A549 (cell line): ENCODE measurements at regions not wholly inside any gene's neighbourhood (a gene's known extent, or its start where the extent isn't known, plus 50 kb on each side); places are given as distances from the start of the nearest gene placed in this dataset.

ENCODE experiments used
- ATAC-seq, 2 experiments: fragments of 200-7000 bp in 1 of 2; fragments of >200 bp in 1 of 2; cut with Nextera tagmentation in 1 of 2; cut with Tn5 transposase in 1 of 2; 3 replicates each; pipeline versions ENCODE4 v1.8.0 to v1.9.1; 2018 to 2020; ENCODE audit warnings: mild to moderate bottlenecking in 1 of 2, moderate library complexity in 1 of 2
- CTCF ChIA-PET: fragments of 300-600 bp; sonication (Branson Sonifier 250); formaldehyde crosslinking; extraction: SDS; loops from one replicate; lab custom pipeline; 2021; ENCODE audit warnings: antibody characterized with exemption, inconsistent platforms; lab: Yijun Ruan, JAX
- POLR2A ChIA-PET: fragments of 350-600 bp; formaldehyde crosslinking; extraction: SDS; loops from one replicate; lab custom pipeline; 2021; ENCODE audit warnings: antibody characterized with exemption, inconsistent platforms; lab: Yijun Ruan, JAX
- DNase-seq, 2 experiments: peaks; one replicate each; pipeline versions ENCODE4 v3.0.0 to v3.0.0-alpha.2; 2011 to 2016; ENCODE audit warnings: low read depth in 1 of 2, low spot score in 1 of 2
- FAIRE-seq: peaks from 2 replicates; lab custom pipeline; 2011; peaks lifted over from hg19 to GRCh38; lab: Jason Lieb, UNC
- H3K27ac ChIP-seq, 2 experiments: fragments of >200 bp; sonication (Bioruptor Twin); formaldehyde crosslinking; 3 replicates each; pipeline ENCODE4 v1.5.1; 2016 to 2017
- H3K4me1 ChIP-seq: fragments of >200 bp; sonication (Bioruptor Twin); formaldehyde crosslinking; 3 replicates; pipeline ENCODE4 v1.6.1; 2016
- H3K4me2 ChIP-seq: fragments of >200 bp; sonication (Bioruptor Twin); formaldehyde crosslinking; 3 replicates; pipeline ENCODE4 v1.6.1; 2016
- H3K4me3 ChIP-seq: fragments of >200 bp; sonication (Bioruptor Twin); formaldehyde crosslinking; 3 replicates; pipeline ENCODE4 v1.5.1; 2016
- H3K9me3 ChIP-seq: fragments of >200 bp; sonication (Bioruptor Twin); formaldehyde crosslinking; 3 replicates; pipeline ENCODE4 v1.6.1; 2016
- CEBPB ChIP-seq, 2 experiments: fragments of >200 bp in 1 of 2; sonication (Bioruptor Twin) in 1 of 2; formaldehyde crosslinking in 1 of 2; IDR thresholded peaks; 2 replicates each; pipeline ENCODE4 v1.6.1; 2012 to 2016
- CHD2 ChIP-seq: fragments of 150-350 bp; IDR thresholded peaks from 2 replicates; pipeline ENCODE4 v1.6.1; 2014; ENCODE audit warnings: low read length; ENCODE audit not compliant: partially characterized antibody
- CHD4 ChIP-seq: fragments of 200-600 bp; sonication (generic); IDR thresholded peaks from 2 replicates; pipeline ENCODE4 v1.6.1; 2016; ENCODE audit warnings: antibody characterized with exemption, mild to moderate bottlenecking, borderline replicate concordance
- CTCF ChIP-seq: fragments of >200 bp; sonication (Bioruptor Twin); formaldehyde crosslinking; IDR thresholded peaks from 3 replicates; pipeline ENCODE4 v1.5.1; 2016
- EHMT2 ChIP-seq: fragments of 200-600 bp; sonication (generic); IDR thresholded peaks from 2 replicates; pipeline ENCODE4 v1.6.1; 2016; ENCODE audit warnings: antibody characterized with exemption, low read depth, mild to moderate bottlenecking, moderate library complexity
- ESRRA ChIP-seq: fragments of 150-350 bp; IDR thresholded peaks from 2 replicates; pipeline ENCODE4 v1.6.1; 2014; ENCODE audit warnings: mild to moderate bottlenecking, low read length, borderline replicate concordance
- HES2 ChIP-seq: fragments of >200 bp; sonication (Bioruptor Twin); formaldehyde crosslinking; IDR thresholded peaks from 2 replicates; pipeline ENCODE4 v1.6.1; 2016
- HEYL ChIP-seq: fragments of 250-450 bp; sonication (Bioruptor Pico); IDR thresholded peaks from 2 replicates; pipeline ENCODE4 v1.8.0; 2021; ENCODE audit warnings: mild to moderate bottlenecking, moderate library complexity
- HOXB13 ChIP-seq: fragments of 250-450 bp; sonication (Bioruptor Pico); IDR thresholded peaks from 2 replicates; pipeline ENCODE4 v1.5.0; 2020; ENCODE audit warnings: low read depth, mild to moderate bottlenecking, moderate library complexity
- JUN ChIP-seq, 2 experiments: fragments of >200 bp; sonication (Bioruptor Twin); formaldehyde crosslinking; IDR thresholded peaks; 2 replicates in 1 of 2; 3 replicates in 1 of 2; pipeline ENCODE4 v1.6.1; 2016 to 2017
- KDM1A ChIP-seq: fragments of 200-600 bp; sonication (generic); IDR thresholded peaks from 2 replicates; pipeline ENCODE4 v1.6.1; 2016; ENCODE audit warnings: low read depth, mild to moderate bottlenecking
- MAFK ChIP-seq: fragments of 450-650 bp; IDR thresholded peaks from 2 replicates; pipeline ENCODE4 v1.6.1; 2014; ENCODE audit not compliant: partially characterized antibody
- MAZ ChIP-seq: fragments of 150-350 bp; IDR thresholded peaks from 2 replicates; pipeline ENCODE4 v1.6.1; 2014; ENCODE audit warnings: antibody characterized with exemption, low read depth, low read length, borderline replicate concordance
- NR3C1 ChIP-seq: fragments of >200 bp; sonication (Bioruptor Twin); formaldehyde crosslinking; IDR thresholded peaks from 3 replicates; pipeline ENCODE4 v1.6.1; 2017
- RAD21 ChIP-seq, 2 experiments: fragments of >200 bp in 1 of 2; sonication (Bioruptor Twin) in 1 of 2; formaldehyde crosslinking in 1 of 2; IDR thresholded peaks in 1 of 2; conservative IDR thresholded peaks in 1 of 2; 2 replicates in 1 of 2; 3 replicates in 1 of 2; pipeline ENCODE4 v1.6.1; 2012 to 2018; ENCODE audit warnings: inconsistent platforms in 1 of 2
- RCOR1 ChIP-seq: fragments of 150-350 bp; IDR thresholded peaks from 2 replicates; pipeline ENCODE4 v1.6.1; 2014; ENCODE audit warnings: antibody characterized with exemption, low read length, low read depth
- REST ChIP-seq: fragments of 200-600 bp; sonication (generic); IDR thresholded peaks from 2 replicates; pipeline ENCODE4 v1.6.1; 2016; ENCODE audit warnings: antibody characterized with exemption, mild to moderate bottlenecking, moderate library complexity
- ZC3H11A ChIP-seq: fragments of 450-650 bp; IDR thresholded peaks from 2 replicates; pipeline ENCODE4 v1.6.1; 2014; ENCODE audit warnings: antibody characterized with exemption, mild to moderate bottlenecking
- ZNF302 ChIP-seq: fragments of 250-450 bp; sonication (Bioruptor Pico); IDR thresholded peaks from 2 replicates; pipeline ENCODE4 v1.9.0; 2021; ENCODE audit warnings: inconsistent platforms, mild to moderate bottlenecking, moderate library complexity
- WGBS: methylation state at CpG from one replicate; pipeline ENCODE4 v1.1.6; 2017; ENCODE audit errors: missing lambda C conversion rate; 5-methylcytosine and 5-hydroxymethylcytosine counted together

GRCh38 chr3:168579010-168579409, 483.3 kb upstream of the GOLIM4 start:
- H3K4me1 ChIP-seq = no peaks in the 10 kb centered on the region
- H3K27ac ChIP-seq = no peak overlapping the region
- no peak for ATAC-seq
- H3K4me2 ChIP-seq = no peak overlapping the region
- no peak overlapping the region for H3K4me3 ChIP-seq
- DNase-seq = no peak
- WGBS = 0% methylated on average over 1 of the region's 1 CpG
- ChIA-PET POLR2A (no interaction called here), CTCF (no interaction called here)
- FAIRE-seq = no peak
- no peak for TF ChIP-seq RAD21 (conservative IDR thresholded peaks at IDR 0.05 in 1 of 2, IDR thresholded peaks at IDR 0.05 in 1 of 2)
- TF ChIP-seq CHD4 = no peak
- no peak for TF ChIP-seq CEBPB (IDR thresholded peaks at IDR 0.05)
- TF ChIP-seq HOXB13 (CRISPR knock-in tag) = no peak
- no peak for TF ChIP-seq ZNF302 (CRISPR knock-in tag)
- no peak for TF ChIP-seq ZC3H11A
- no peak for TF ChIP-seq CHD2
- TF ChIP-seq JUN (IDR thresholded peaks at IDR 0.05) = no peak
- TF ChIP-seq, all 56 proteins: peak for 0
- H3K9me3 ChIP-seq = no peaks in the 10 kb centered on the region

- WGBS = 2% methylated on average over 2 of the region's 2 CpGs
- H3K4me1 ChIP-seq = no peaks in the 10 kb centered on the region
- ChIA-PET POLR2A (no interaction called here), CTCF (no interaction called here)
- FAIRE-seq = no peak
- no peak for DNase-seq
- TF ChIP-seq ESRRA = no peak
- no peak for TF ChIP-seq NR3C1
- no peak for TF ChIP-seq CTCF
- no peak for TF ChIP-seq KDM1A
- no peak for TF ChIP-seq HES2
- no peak for TF ChIP-seq REST
- TF ChIP-seq CHD4 = no peak
- no peak for TF ChIP-seq HEYL (CRISPR knock-in tag)
- no peak for TF ChIP-seq MAFK
- TF ChIP-seq EHMT2 = no peak
- no peak for TF ChIP-seq MAZ
- no peak for TF ChIP-seq RCOR1
- no peak overlapping the region for H3K4me3 ChIP-seq
- ATAC-seq = no peak
- no peak overlapping the region for H3K4me2 ChIP-seq
- H3K9me3 ChIP-seq = no peaks in the 10 kb centered on the region
- no peak overlapping the region for H3K27ac ChIP-seq
These were observed 480.0 kb upstream of the GOLIM4 start for GRCh38 chr3:168575750-168576149.
